HAP-1 (cell line): ENCODE measurements at regions not wholly inside any gene's neighbourhood (a gene's known extent, or its start where the extent isn't known, plus 50 kb on each side); places are given as distances from the start of the nearest gene placed in this dataset.
A peak's percentile ranks its signal among the peaks of the same experiment; 100 is the strongest.

Experiments
- DNase-seq, 2 experiments: peaks; one replicate each; pipeline ENCODE4 v3.0.0-alpha.2; 2016 to 2020; ENCODE audit warnings: low spot score in 2 of 2
- H3K27me3 ChIP-seq: fragments of 250-450 bp; sonication (Bioruptor Pico); 2 replicates; pipeline ENCODE4 v1.5.1; 2020; ENCODE audit warnings: low read depth, mild to moderate bottlenecking, moderate library complexity
- H3K36me3 ChIP-seq: fragments of 250-450 bp; sonication (Bioruptor Pico); replicated peaks from 2 replicates; pipeline ENCODE4 v1.5.1; 2020; ENCODE audit warnings: mild to moderate bottlenecking
- H3K4me1 ChIP-seq: fragments of 250-450 bp; sonication (Bioruptor Pico); 2 replicates; pipeline ENCODE4 v1.5.1; 2020; ENCODE audit warnings: mild to moderate bottlenecking
- H3K4me3 ChIP-seq: fragments of 250-450 bp; sonication (Bioruptor Pico); 2 replicates; pipeline ENCODE4 v1.5.1; 2020; ENCODE audit warnings: mild to moderate bottlenecking, moderate library complexity
- H3K9me3 ChIP-seq: fragments of 250-450 bp; sonication (Bioruptor Pico); 2 replicates; pipeline ENCODE4 v1.5.1; 2020; ENCODE audit warnings: mild to moderate bottlenecking, moderate library complexity
- in situ Hi-C: fragments of 300-500 bp; cut with MboI; formaldehyde crosslinking; loops from 3 replicates; pipeline ENCODE4 v1.14.3; 2020; ENCODE audit warnings: low sequenced_read_pairs, inconsistent platforms, mixed read lengths

GRCh38 chr12:107458990-107459389 lies 226.6 kb upstream of the PWP1 start:
- Histone ChIP-seq H3K36me3 (no peaks in the 10 kb centered on the region), H3K9me3 (no peaks in the 10 kb centered on the region), H3K27me3 (no peaks in the 10 kb centered on the region), H3K4me1 (no peaks in the 10 kb centered on the region), H3K4me3 (no peak overlapping the region)
- DNase-seq = no peak
- in situ Hi-C loops = no loop called here

DNA sequence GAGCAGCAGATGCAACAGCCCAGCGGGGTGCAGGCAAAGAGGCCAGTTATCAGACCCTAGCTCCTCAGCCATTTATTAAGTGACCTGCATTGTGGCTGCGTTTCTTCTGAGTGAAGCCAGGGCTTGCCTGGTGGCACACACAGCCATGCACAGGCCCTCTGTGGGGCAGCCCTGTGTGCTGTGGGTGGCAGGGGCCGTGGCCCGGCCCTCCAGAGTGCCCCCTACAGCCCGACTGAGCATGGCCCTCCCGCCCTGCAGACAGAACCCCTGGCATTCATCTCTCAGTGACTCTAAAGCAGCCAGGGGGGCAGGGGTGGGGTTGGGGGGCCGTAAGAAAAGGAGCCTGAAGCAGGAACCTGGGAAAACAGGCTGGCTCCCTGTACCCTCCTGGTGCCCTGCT lies 226.0 kb upstream of the PWP1 start:
- no peak overlapping the region for H3K4me3 ChIP-seq
- in situ Hi-C loops = no loop called here
- DNase-seq = no peak

DNA sequence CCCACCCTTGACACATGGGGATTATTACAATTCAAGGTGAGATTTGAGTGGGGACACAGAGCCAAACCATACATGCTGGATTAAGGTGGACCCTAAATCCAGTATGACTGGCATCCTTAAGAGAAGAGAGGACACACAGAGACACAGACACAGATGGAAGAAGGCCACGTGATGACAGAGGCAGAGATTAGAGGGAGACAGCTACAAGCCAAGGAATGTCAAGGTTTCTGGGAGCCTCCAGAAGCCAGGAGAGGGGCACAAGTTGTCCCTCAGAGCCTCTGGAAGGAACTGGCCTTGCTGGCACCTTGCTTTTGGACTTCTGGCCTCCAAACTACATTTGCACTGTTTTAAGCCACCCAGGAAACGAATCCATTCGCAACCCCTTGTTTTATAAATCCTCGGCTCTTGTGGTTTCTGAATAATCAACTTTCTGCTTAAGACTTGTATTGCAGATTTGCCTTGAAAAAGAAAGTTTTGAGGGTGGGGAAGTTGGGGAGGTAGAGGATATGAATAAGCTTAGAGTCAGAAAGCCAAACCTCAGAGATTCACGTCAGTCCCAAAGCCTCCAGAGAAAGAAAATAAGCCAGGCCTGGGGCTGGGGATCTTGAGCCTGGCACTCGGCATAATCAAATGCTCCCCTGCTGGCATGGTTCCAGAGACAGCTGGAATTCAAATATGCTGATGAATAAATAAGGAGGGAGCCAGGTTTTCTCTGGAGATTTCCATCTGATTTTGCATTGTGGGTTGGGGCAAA lies 224.2 kb upstream of the PWP1 start:
- no peaks in the 10 kb centered on the region for H3K27me3 ChIP-seq
- H3K36me3 ChIP-seq = no peaks in the 10 kb centered on the region
- peak in 1 of 2 experiments; percentile 12 for DNase-seq
- H3K4me3 ChIP-seq = no peak overlapping the region
- H3K4me1 ChIP-seq = no peaks in the 10 kb centered on the region
- in situ Hi-C loops = no loop called here
- H3K9me3 ChIP-seq = no peaks in the 10 kb centered on the region

More for the DNA sequence above, 226.0 kb upstream of the PWP1 start:
- no peaks in the 10 kb centered on the region for H3K36me3 ChIP-seq
- no peaks in the 10 kb centered on the region for H3K9me3 ChIP-seq
- no peaks in the 10 kb centered on the region for H3K4me1 ChIP-seq
- no peaks in the 10 kb centered on the region for H3K27me3 ChIP-seq

DNA sequence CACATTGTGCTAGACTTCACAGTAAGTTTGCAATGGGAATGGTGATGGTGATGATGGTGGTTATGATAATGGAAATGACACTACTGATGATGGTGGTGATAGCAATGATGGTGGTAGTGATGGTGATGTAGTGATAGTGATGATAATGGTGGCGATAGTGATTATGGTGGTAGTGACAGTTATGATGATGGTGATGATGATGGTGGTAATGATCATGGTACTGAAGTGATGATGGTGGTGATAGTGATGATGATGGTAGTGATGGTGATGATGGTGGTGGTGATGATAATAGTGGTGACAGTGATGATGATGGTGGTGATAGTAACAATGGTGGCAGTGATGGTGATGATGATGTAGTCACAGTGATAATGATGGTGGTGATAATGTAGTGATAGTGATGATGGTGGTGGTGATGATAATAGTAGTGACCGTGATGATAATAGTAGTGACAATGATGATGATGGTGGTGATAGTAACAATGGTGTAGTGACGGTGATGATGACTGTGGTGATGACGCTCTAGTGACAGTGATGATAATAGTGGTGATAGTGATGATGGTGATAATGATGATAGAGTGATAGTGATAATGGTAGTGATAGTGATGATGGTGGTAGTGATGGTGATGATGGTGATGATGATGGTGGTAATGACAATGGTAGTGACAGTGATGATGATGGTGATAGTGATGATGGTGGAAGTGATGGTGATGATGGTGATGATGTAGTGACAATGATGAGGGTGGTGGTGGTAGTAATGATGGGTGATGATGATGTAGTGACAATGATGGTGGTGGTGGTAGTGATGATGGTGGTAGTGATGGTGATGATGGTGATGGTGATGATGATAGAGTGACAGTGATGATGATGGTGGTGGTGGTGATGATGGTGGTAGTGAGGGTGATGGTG lies 222.9 kb upstream of the PWP1 start:
- in situ Hi-C loops = no loop called here
- H3K4me1 ChIP-seq = no peaks in the 10 kb centered on the region
- no peak overlapping the region for H3K4me3 ChIP-seq
- no peaks in the 10 kb centered on the region for H3K9me3 ChIP-seq
- H3K27me3 ChIP-seq = no peaks in the 10 kb centered on the region
- no peak for DNase-seq
- no peaks in the 10 kb centered on the region for H3K36me3 ChIP-seq

- H3K9me3 ChIP-seq = no peaks in the 10 kb centered on the region
- no peak overlapping the region for H3K4me3 ChIP-seq
- H3K4me1 ChIP-seq = no peaks in the 10 kb centered on the region
- H3K27me3 ChIP-seq = no peaks in the 10 kb centered on the region
- H3K36me3 ChIP-seq = no peaks in the 10 kb centered on the region
- in situ Hi-C loops = no loop called here
- DNase-seq = no peak
Measured at GRCh38 chr12:107464644-107465043, 221.0 kb upstream of the PWP1 start.

GRCh38 chr12:107465625-107466024 lies 220.0 kb upstream of the PWP1 start:
- no peaks in the 10 kb centered on the region for H3K36me3 ChIP-seq
- in situ Hi-C loops = no loop called here
- no peaks in the 10 kb centered on the region for H3K9me3 ChIP-seq
- no peak overlapping the region for H3K4me3 ChIP-seq
- no peaks in the 10 kb centered on the region for H3K4me1 ChIP-seq
- no peaks in the 10 kb centered on the region for H3K27me3 ChIP-seq
- no peak for DNase-seq

GRCh38 chr12:107467716-107468115 lies 217.9 kb upstream of the PWP1 start:
- no peaks in the 10 kb centered on the region for H3K36me3 ChIP-seq
- no peak for DNase-seq
- no peaks in the 10 kb centered on the region for H3K9me3 ChIP-seq
- no peaks in the 10 kb centered on the region for H3K27me3 ChIP-seq
- no peak overlapping the region for H3K4me3 ChIP-seq
- H3K4me1 ChIP-seq = no peaks in the 10 kb centered on the region
- in situ Hi-C loops = no loop called here

GRCh38 chr12:107468182-107468581 lies 217.4 kb upstream of the PWP1 start:
- in situ Hi-C loops = no loop called here
- DNase-seq = no peak
- H3K4me3 ChIP-seq = no peak overlapping the region
- no peaks in the 10 kb centered on the region for H3K4me1 ChIP-seq
- no peaks in the 10 kb centered on the region for H3K27me3 ChIP-seq
- H3K36me3 ChIP-seq = no peaks in the 10 kb centered on the region
- no peaks in the 10 kb centered on the region for H3K9me3 ChIP-seq

- Histone ChIP-seq H3K36me3 (no peaks in the 10 kb centered on the region), H3K9me3 (no peaks in the 10 kb centered on the region), H3K4me1 (no peaks in the 10 kb centered on the region), H3K27me3 (no peaks in the 10 kb centered on the region), H3K4me3 (no peak overlapping the region)
- in situ Hi-C loops = no loop called here
- no peak for DNase-seq
Measured at GRCh38 chr12:107469011-107469410, 216.6 kb upstream of the PWP1 start.

DNA sequence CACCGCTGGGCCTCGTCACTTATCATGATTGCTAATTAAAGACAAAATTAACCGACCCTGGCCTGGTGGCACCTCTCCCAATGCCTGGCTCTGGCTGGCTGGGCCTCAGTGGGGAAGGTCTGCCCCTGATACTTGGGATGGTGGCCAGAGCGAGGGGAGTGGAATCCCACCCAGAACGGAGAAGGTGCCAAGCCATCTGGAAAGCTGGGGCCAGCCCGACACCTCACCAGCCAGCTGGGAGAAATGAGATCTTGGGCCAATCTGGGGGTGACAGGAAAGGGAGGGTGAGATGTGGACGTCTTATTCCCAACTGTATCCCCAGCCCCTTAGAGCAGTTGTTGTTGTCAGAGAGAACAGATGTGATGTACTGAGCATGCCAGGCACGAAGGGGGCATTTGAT lies 215.0 kb upstream of the PWP1 start:
- Histone ChIP-seq H3K4me1 (no peaks in the 10 kb centered on the region), H3K27me3 (no peaks in the 10 kb centered on the region), H3K9me3 (no peaks in the 10 kb centered on the region), H3K36me3 (no peaks in the 10 kb centered on the region), H3K4me3 (no peak overlapping the region)
- in situ Hi-C loops = no loop called here
- DNase-seq = no peak

- in situ Hi-C loops = no loop called here
- DNase-seq = no peak
Measured at GRCh38 chr12:107472308-107472707, 213.3 kb upstream of the PWP1 start.

DNA sequence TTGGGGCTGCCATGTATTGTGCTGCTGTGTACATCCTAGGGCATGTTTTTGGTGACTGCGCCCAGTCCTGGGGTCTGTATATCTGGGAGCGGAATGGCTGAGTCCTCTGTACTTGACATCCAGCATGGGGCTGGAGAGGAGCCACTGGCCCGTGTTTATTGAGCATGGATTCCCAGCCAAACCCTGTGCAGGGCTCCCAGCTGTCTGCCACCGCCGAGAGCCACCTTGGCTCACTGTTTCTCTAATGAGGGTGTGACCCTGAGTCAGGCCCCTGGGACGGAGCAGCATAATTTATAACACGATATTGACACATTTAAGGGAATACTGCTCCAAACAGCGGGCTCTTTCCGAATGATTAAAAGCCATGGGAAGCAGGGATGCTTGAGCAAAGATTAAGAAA lies 211.5 kb upstream of the PWP1 start:
- no peak for DNase-seq
- H3K36me3 ChIP-seq = no peaks in the 10 kb centered on the region
- H3K9me3 ChIP-seq = no peaks in the 10 kb centered on the region
- H3K27me3 ChIP-seq = 0 out of 2 replicates have a peak, but pooled peaks cover 4% of the 10 kb centered on the region
- H3K4me1 ChIP-seq = no peaks in the 10 kb centered on the region
- in situ Hi-C loops = no loop called here
- H3K4me3 ChIP-seq = no peak overlapping the region

More at GRCh38 chr12:107472308-107472707, 213.3 kb upstream of the PWP1 start:
- Histone ChIP-seq H3K4me1 (no peaks in the 10 kb centered on the region), H3K27me3 (no peaks in the 10 kb centered on the region), H3K4me3 (no peak overlapping the region), H3K9me3 (no peaks in the 10 kb centered on the region), H3K36me3 (no peaks in the 10 kb centered on the region)

DNA sequence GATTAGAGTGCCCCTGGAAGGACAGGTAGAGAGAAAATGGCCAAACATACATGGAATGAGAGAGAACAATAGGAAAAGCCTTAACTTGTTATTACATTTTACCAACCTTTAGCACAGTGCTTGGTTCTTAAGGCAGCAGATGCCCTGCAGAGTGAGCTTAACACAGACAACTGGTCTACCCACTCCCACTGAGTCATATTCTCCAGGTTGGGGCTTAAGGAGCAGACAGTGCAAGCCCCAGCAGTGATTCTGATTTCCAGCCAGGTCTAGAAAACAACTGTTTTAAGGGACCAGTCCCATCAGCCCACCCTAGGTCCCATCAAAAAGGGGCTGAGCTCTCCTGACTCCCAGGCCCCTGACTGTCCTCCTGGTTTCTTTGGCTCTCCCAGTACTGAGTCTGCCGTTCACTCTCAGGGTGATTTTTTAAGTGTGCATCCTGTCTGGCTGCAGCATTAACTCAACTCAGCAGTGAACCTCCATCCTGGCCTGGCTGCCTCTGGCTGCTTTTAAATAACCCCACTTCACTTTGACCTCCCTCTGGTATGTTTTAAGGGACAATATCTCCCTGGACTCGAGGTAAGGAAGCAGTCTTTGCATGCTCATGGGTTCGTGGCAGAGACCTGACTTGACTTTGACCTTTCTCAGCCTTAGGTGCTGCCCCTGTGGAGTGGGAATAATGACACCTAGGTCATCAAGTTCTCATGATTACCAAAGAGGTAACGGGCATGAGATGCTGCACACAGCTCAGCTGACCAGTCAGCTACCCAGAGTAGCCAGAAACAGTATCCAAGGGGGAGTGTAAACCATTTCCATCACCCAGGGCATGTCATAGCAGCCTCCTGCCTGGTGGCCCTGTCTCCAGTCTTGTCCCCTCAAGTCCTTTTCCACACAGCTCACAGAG lies 210.7 kb upstream of the PWP1 start:
- in situ Hi-C loops = no loop called here
- Histone ChIP-seq H3K4me1 (no peaks in the 10 kb centered on the region), H3K9me3 (no peaks in the 10 kb centered on the region), H3K4me3 (no peak overlapping the region), H3K36me3 (no peaks in the 10 kb centered on the region), H3K27me3 (0 out of 2 replicates have a peak, but pooled peaks cover 4% of the 10 kb centered on the region)
- DNase-seq = no peak
